ENCODE measurements at regions not wholly inside any gene's neighbourhood (a gene's known extent, or its start where the extent isn't known, plus 50 kb on each side); places are given as distances from the start of the nearest gene placed in this dataset.

DNA sequence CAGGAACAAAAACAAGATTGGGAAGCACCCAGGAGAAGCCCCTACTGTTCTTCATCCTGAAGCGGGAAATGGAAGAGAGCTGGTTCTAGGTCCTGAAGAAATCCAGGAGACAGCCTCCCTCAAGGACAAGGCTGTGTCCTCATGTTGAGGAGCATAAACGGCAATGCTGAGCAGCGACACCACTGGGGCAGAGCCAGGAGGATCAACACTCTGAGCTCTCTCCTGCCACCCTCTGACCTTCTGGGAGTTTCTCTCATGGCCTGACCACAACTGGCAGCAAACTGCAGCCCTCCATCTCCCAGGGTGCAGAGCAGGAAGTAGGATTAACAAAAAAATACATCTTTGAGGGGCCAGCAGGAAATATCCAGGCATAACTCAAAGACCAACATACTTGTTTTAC is 1292.2 kb upstream of the TMEM132C start:
- intact Hi-C loops (cut with micrococcal nuclease) (no loop called here), dilution Hi-C loops (cut with MboI; ENCODE audit: extremely low pct_ligation_motif_present, low sequenced_read_pairs) (no loop called here)
- no peak for FAIRE-seq
- Histone ChIP-seq H3K9me3 (replicated peaks; ENCODE audit: control insufficient read depth, insufficient read depth, low read length) (no peaks in the 10 kb centered on the region), H4K20me1 (replicated peaks; ENCODE audit: control insufficient read depth, extremely low read depth, insufficient read depth, low read length) (no peaks in the 10 kb centered on the region), H3K27ac (ENCODE audit: insufficient read depth, low read depth, low read length) (no peak overlapping the region), H3K4me3 (replicated peaks in 1 of 3; ENCODE audit: insufficient read depth in 1 of 3, low read depth in 1 of 3, low read length in 3 of 3) (no peak overlapping the region), H3K4me1 (ENCODE audit: control insufficient read depth, extremely low read depth, insufficient read depth, low read length) (no peaks in the 10 kb centered on the region), H3K4me2 (ENCODE audit: insufficient read depth, low read length) (no peak overlapping the region), H3K79me2 (ENCODE audit: control insufficient read depth, insufficient read depth, low read length) (no peaks in the 10 kb centered on the region), H3K36me3 (ENCODE audit: control insufficient read depth in 2 of 2, extremely low read depth in 1 of 2, insufficient read depth in 2 of 2, low read length in 2 of 2) (no peaks in the 10 kb centered on the region), H2AFZ (ENCODE audit: low read depth, low read length) (no peak overlapping the region), H3K27me3 (ENCODE audit: control insufficient read depth in 2 of 2, insufficient read depth in 2 of 2, low read length in 2 of 2) (no peaks in the 10 kb centered on the region), H3K9ac (replicated peaks; ENCODE audit: extremely low read depth, insufficient read depth, low read length) (no peak overlapping the region), H3K9me1 (replicated peaks; ENCODE audit: control insufficient read depth, extremely low read depth, insufficient read depth, low read length) (no peaks in the 10 kb centered on the region)
- POLR2A ChIA-PET, result no interaction called here
- TF ChIP-seq JUN (IDR thresholded peaks at IDR 0.05; ENCODE audit: borderline replicate concordance, insufficient read depth, insufficient read length, low read depth) (no peak), FOS (IDR thresholded peaks at IDR 0.05; ENCODE audit: borderline replicate concordance, insufficient read depth, low read length) (no peak), MYC (IDR thresholded peaks at IDR 0.05; ENCODE audit: low read depth, low read length) (no peak), POLR2A (IDR thresholded peaks at IDR 0.05; ENCODE audit: low read depth, low read length) (no peak), EZH2 (IDR thresholded peaks at IDR 0.05; ENCODE audit: borderline replicate concordance, low read depth, low read length, severe bottlenecking) (no peak), GATA2 (IDR thresholded peaks at IDR 0.05; ENCODE audit: insufficient read depth, insufficient read length, low read depth, low read length) (no peak), POLR2AphosphoS5 (IDR thresholded peaks at IDR 0.05; ENCODE audit: insufficient read depth, low read depth, low read length) (no peak)
- TF ChIP-seq, protein P1, sequence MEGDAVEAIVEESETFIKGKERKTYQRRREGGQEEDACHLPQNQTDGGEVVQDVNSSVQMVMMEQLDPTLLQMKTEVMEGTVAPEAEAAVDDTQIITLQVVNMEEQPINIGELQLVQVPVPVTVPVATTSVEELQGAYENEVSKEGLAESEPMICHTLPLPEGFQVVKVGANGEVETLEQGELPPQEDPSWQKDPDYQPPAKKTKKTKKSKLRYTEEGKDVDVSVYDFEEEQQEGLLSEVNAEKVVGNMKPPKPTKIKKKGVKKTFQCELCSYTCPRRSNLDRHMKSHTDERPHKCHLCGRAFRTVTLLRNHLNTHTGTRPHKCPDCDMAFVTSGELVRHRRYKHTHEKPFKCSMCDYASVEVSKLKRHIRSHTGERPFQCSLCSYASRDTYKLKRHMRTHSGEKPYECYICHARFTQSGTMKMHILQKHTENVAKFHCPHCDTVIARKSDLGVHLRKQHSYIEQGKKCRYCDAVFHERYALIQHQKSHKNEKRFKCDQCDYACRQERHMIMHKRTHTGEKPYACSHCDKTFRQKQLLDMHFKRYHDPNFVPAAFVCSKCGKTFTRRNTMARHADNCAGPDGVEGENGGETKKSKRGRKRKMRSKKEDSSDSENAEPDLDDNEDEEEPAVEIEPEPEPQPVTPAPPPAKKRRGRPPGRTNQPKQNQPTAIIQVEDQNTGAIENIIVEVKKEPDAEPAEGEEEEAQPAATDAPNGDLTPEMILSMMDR (IDR thresholded peaks at IDR 0.05; ENCODE audit: extremely low read depth in 1 of 2, insufficient read depth in 1 of 2, low read depth in 1 of 2, low read length in 2 of 2), result no peak
- TF ChIP-seq, protein P2, sequence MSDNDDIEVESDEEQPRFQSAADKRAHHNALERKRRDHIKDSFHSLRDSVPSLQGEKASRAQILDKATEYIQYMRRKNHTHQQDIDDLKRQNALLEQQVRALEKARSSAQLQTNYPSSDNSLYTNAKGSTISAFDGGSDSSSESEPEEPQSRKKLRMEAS (IDR thresholded peaks at IDR 0.05; ENCODE audit: insufficient read depth, insufficient read length), result no peak
- DNase-seq (ENCODE audit: low read depth, low spot score), result no peak
- BruUV-seq (replicated peaks), result no TSS peak
- CTCF ChIA-PET, result no interaction called here

Measured in endothelial cell of umbilical vein (primary cell).